Brain microvascular endothelial cell (primary cell): ENCODE measurements at regions not wholly inside any gene's neighbourhood (a gene's known extent, or its start where the extent isn't known, plus 50 kb on each side); places are given as distances from the start of the nearest gene placed in this dataset.

Source experiments
- DNase-seq: peaks from one replicate; pipeline ENCODE4 v3.0.0-alpha.2; 2020
- H3K27ac ChIP-seq: fragments of 250-450 bp; sonication (Bioruptor Pico); 2 replicates; pipeline ENCODE4 v1.5.1; 2020; ENCODE audit warnings: mild to moderate bottlenecking, moderate library complexity
- H3K27me3 ChIP-seq: fragments of 250-450 bp; sonication (Bioruptor Pico); replicated peaks from 2 replicates; pipeline ENCODE4 v1.5.1; 2020; ENCODE audit warnings: mild to moderate bottlenecking
- H3K36me3 ChIP-seq: fragments of 250-450 bp; sonication (Bioruptor Pico); replicated peaks from 2 replicates; pipeline ENCODE4 v1.5.1; 2020; ENCODE audit warnings: mild to moderate bottlenecking
- H3K4me3 ChIP-seq: 2 replicates; pipeline ENCODE4 v1.5.1; 2011; ENCODE audit warnings: low read depth, mild to moderate bottlenecking, control low read depth, low read length, moderate library complexity
- CTCF ChIP-seq: IDR thresholded peaks from 2 replicates; pipeline ENCODE4 v1.5.1; 2011; ENCODE audit warnings: low read depth, mild to moderate bottlenecking, moderate library complexity, low read length, control low read depth, inconsistent platforms; ENCODE audit errors: missing control alignments
- in situ Hi-C: cut with HindIII; loops from 2 replicates; pipeline ENCODE4 v1.10.0; 2017; ENCODE audit warnings: low sequenced_read_pairs, low pct_ligation_motif_present

DNA sequence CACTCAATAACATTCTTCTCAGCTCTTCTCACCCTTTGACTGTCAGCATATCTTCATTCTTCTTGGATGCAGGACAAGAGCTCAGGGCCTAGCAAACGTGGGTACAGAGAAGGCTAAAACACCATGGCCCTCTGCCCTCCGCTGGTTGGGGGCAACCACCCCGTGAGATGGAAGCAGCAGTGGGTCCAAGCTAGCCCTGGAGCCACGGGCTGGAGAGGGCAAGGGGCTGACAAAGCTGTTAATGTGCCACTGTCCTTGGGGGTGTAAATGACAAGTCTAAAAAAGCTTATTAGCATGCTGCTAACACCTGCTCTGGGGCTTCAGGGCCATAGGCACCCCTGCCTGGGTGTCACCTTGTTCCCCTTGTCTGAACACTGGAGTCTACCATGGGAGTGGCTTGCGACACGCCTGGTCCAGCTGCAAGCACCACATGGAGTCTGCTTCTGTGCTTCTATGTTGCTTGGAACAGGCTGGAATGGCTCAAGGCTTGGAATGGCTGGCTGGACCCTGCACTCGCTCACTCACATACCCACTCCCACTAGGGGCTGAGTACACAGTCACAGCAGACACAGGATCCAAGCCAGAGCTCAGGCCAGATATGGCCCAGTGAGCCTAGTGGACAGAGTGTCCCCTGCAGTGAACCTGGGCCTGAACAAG lies 246.0 kb downstream of the PCDH10 start:
- H3K27ac ChIP-seq = no peak overlapping the region
- TF ChIP-seq CTCF = no peak
- no peak overlapping the region for H3K4me3 ChIP-seq
- in situ Hi-C loops = no loop called here
- no peak for DNase-seq
- H3K27me3 ChIP-seq = no peaks in the 10 kb centered on the region
- H3K36me3 ChIP-seq = no peaks in the 10 kb centered on the region

DNA sequence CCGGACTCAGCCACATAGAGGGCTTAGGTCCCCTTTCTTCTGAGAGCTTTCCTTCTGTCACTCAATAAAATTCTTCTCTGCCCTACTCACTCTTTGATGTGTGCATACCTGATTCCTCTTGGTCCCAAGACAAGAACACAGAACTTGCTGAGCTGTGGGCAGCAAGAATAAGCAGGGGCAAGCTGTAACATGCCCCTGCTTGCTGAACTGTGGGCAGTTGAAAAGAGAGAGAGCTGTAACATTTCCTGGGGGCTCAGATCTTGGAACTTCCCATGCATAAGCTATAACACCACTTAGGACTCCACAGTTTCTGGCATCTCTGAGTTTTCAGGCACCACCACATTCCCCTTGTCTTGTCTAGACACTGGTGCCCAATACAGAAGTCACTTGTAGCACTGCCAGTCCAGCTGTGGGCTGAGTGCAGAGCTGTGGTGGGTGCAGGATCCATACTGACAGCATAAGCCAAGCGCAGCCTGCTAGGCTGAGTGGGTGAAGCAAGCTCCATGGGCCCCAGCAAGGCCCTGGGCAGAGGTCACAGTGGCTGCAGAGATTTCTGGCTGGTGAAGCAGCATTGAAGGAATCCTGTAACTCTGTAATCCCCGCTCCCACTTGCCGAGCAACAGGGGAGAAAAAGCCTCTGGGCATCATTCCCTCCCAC lies 241.2 kb downstream of the PCDH10 start:
- Histone ChIP-seq H3K36me3 (no peaks in the 10 kb centered on the region), H3K4me3 (no peak overlapping the region), H3K27ac (no peak overlapping the region), H3K27me3 (no peaks in the 10 kb centered on the region)
- in situ Hi-C loops = no loop called here
- TF ChIP-seq CTCF = no peak
- DNase-seq = no peak

- H3K27ac ChIP-seq = no peak overlapping the region
These were observed 239.9 kb downstream of the PCDH10 start for GRCh38 chr4:133389029-133389428.

DNA sequence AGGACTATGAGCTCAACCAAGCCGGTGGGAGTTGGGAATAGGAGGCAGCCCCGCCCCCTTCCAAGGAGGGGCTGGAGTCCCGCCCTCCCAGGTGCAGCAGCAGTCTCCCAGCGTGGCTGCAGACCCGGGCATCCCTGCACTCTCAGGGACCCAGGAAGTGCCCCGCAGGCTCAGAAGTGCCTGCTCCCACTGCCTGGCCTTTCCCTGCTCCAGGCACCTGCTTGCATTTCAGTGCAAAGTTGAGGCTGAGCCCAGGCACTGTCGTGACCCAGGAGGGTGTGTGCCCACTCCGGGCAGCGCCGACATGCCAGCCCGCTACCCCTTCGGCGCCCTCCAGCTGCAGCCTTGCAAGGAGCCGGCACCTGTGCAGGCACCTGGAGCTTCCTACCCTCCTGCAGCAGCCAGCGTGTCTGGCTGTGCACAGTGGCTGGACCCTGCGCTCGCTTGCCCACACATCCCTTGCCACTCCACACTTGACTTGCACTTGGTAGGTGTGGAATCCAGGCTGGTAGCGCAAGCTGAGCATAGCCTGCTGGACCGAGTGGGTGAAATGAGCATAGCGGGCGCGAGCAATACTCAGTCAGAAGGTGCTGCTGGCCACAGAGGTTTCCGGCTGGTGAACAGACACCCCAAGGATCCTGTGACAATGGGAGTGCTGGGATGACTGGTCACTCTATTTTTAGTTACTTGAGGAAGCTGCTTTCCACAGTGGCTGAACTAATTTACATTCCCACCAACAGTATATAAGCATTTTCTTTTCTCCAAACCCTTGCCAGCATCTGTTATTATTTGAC lies 236.3 kb downstream of the PCDH10 start:
- no peak overlapping the region for H3K4me3 ChIP-seq
- TF ChIP-seq CTCF = no peak
- H3K27ac ChIP-seq = no peak overlapping the region
- DNase-seq = no peak
- no peaks in the 10 kb centered on the region for H3K36me3 ChIP-seq
- in situ Hi-C loops = no loop called here
- H3K27me3 ChIP-seq = no peaks in the 10 kb centered on the region

More at GRCh38 chr4:133389029-133389428, 239.9 kb downstream of the PCDH10 start:
- no peaks in the 10 kb centered on the region for H3K27me3 ChIP-seq
- no peaks in the 10 kb centered on the region for H3K36me3 ChIP-seq
- in situ Hi-C loops = no loop called here
- H3K4me3 ChIP-seq = no peak overlapping the region
- no peak for TF ChIP-seq CTCF
- DNase-seq = no peak

DNA sequence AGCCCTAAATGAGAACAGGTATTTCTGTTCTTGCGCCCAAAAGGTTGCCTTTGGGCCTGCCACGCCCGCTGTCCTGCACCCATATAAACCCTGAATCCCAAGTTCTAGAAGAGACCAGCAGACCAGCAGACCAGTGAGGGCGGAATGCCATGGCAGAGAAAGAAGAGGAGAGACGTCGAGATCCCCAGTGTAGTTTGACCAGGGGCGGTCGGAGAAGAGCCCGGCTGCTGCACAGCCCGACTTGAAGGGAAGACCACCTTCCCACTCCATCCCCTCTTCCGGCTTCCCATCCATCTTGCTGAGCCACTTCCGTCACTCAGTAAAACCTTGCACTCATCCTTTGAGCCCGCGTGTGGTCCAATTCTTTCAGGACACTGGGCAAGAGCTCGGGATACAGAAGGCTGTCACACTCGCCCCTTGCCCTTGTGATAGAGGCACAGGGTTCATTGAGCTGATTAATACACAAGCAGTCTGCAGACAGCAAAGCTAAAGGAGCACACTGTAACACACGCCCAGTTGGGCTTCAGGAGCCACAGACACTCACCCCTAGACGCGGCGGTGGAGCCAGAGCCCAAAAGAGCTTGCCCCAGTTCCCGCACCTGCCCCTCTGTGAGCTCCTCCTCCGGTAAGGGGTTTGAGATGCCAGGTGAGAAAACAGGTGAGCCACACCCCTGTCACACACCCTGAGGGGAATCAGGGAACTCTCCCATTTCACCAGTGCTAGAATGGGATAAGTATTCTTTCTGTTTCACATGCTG lies 230.8 kb downstream of the PCDH10 start:
- TF ChIP-seq CTCF = no peak
- no peaks in the 10 kb centered on the region for H3K27me3 ChIP-seq
- H3K4me3 ChIP-seq = no peak overlapping the region
- H3K36me3 ChIP-seq = no peaks in the 10 kb centered on the region
- H3K27ac ChIP-seq = no peak overlapping the region
- in situ Hi-C loops = no loop called here
- DNase-seq = no peak
